Stimulated activated CD4-positive, alpha-beta T cell treated with anti-CD3 and anti-CD28 coated beads, Interleukin-1b, Interleukin-23, amount 100 ng/mL, for 4 hours (primary cell): ENCODE measurements at regions not wholly inside any gene's neighbourhood (a gene's known extent, or its start where the extent isn't known, plus 50 kb on each side); places are given as distances from the start of the nearest gene placed in this dataset.

ENCODE experiments used
- DNase-seq, 2 donors: peaks; one replicate each; pipeline ENCODE4 v3.0.0-alpha.2; 2020; ENCODE audit warnings: low read depth in 2 of 2

GRCh38 chr18:47484068-47484467 is 232.6 kb upstream of the SKOR2 start:
- no peak for DNase-seq

- no peak for DNase-seq
Measured at GRCh38 chr18:47480166-47480565, 228.7 kb upstream of the SKOR2 start.

DNA sequence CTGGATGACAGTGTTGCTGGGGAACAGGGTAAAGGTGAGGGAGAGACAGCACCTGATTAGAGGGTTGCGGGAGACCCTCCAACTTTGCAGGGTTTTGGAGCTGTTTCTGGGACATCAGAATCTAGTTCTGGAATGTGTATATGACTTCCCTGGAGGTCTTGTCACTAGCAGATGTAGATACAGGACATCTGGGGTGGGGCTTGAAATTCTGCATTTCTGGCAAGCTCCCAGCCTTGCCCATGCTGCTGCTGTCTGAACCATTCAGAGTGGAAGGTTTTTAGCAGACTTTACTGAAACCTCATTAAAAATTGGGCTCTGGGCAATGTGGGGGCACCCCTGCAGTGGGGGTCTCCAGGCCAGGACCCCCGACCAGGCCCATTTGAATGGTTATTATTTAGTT is 220.3 kb upstream of the SKOR2 start:
- no peak for DNase-seq

DNA sequence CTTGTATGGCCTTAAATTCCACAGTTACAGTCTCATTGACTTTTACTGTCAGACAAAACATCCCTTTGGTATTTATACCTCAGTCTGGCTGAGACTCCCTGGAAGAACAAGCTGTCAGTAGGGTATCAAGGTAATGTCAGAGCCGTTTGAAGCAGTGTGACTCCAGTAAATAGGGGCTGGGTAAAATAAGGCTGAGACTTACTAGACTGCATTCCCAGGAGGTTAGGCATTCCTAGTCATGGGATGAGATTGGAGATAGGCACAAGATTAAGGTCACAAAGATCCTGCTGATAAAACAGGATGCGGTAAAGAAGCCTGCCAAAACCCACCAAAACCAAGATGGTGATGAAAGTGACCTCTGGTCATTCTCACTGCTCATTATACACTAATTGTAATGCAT is 219.5 kb upstream of the SKOR2 start:
- DNase-seq = no peak

GRCh38 chr18:47469576-47469975 is 218.1 kb upstream of the SKOR2 start:
- DNase-seq = no peak

DNA sequence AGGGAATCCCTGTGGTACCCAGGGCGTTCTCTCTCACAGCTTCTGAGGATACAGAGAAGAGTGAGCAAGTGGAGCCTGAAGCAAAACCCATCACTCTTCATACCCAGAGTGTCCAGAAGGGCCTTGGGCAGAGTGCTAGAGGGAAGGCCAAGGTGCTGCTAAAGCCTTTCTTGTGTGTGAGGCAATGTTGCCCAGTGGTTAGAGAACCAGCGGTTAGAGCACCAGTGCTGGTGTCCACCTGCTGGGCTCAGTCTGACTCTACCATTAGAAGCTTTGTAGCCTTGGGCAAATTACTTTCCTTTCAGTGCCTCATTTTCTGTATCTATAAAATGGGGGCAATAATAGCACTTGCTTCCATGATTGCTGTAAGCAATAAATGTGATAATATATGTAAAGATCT is 210.5 kb upstream of the SKOR2 start:
- no peak for DNase-seq

DNA sequence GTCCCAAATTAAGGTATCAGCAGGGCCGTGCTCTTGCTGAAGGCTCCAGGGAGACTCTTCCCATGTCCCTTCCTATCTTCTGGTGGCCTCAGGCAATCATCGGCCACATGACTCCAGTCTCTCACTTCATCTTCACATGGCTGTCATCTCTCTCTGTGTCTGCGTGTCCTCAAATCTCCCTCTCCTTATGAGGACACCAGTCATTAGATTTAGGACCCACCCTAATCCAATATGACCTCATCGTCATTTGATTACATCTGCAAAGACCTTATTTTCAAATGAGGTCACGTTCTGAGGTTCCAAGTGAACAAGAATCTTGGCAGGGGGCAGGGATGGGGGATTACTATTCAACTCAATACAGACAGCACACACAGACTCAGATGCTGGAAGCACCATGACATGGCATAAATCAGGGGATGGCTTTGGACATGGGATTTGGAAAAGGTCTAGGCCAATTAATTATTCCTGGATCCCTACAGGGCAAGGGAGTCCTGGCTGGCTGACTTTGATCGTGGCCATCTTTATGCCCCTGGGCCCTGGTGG is 210.0 kb upstream of the SKOR2 start:
- DNase-seq = no peak

GRCh38 chr18:47458483-47458882 is 207.0 kb upstream of the SKOR2 start:
- DNase-seq = no peak

GRCh38 chr18:47457614-47458013 is 206.2 kb upstream of the SKOR2 start:
- no peak for DNase-seq

DNA sequence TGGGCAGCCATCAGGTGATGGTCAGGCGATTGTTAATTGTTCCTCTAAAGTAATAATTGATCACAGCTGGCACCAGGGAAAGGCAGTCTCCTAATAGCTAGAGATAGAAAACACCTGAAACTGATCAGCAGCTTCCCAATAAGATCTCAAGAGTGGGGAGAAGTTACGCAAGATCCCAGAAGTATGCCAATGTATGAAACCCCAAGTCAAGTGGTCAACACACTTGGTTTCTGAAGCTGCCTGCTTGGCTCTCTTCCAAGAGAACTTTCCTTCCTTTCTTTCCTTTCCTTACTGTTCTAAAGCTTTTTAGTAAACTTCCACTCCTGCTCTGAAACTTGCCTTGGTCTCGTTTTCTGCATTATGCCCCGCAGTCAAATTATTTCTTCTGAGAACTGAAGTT is 201.6 kb upstream of the SKOR2 start:
- no peak for DNase-seq

DNA sequence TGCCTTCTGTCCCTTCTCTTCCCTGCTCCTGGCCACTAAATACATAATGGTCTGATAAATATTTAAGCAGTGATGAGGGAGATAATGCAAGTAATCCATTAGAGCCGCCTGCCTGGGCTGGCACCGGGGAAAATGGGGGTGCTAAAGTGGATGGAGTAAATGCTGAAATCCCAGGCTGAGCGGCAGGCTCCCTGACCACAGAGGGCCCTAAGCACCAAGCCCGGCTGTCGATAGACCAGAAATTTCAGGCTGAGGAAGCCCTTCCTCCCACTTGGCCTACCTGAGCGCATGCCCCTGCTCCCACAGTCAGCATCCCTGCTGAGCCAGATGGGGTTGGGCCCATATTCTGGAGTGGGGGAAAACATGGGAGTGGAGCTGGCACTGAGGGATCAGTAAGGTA is 197.5 kb upstream of the SKOR2 start:
- DNase-seq = no peak

DNA sequence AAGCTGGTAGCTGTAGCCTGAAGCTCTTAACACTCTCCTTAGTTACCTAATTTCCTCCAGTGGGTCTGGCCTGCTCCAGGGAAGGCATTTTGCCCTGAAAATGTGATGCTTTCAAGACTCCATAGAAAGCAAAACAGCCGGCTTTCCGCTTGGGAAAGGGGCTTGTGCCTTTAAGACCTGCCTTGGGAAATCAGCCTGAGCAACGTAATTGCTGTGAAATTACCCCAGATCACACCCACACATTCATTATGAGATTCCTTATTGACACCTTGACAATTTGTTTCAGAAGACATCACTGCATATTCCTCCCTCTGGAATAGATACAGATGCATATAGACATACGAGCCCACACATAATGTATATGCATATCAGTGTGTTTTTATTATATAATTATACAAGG is 190.5 kb upstream of the SKOR2 start:
- no peak for DNase-seq

- DNase-seq = no peak
Measured at GRCh38 chr18:47438001-47438400, 186.5 kb upstream of the SKOR2 start.

GRCh38 chr18:47436871-47437270 is 185.4 kb upstream of the SKOR2 start:
- no peak for DNase-seq

GRCh38 chr18:47434214-47434746 is 182.8 kb upstream of the SKOR2 start:
- DNase-seq = no peak

DNA sequence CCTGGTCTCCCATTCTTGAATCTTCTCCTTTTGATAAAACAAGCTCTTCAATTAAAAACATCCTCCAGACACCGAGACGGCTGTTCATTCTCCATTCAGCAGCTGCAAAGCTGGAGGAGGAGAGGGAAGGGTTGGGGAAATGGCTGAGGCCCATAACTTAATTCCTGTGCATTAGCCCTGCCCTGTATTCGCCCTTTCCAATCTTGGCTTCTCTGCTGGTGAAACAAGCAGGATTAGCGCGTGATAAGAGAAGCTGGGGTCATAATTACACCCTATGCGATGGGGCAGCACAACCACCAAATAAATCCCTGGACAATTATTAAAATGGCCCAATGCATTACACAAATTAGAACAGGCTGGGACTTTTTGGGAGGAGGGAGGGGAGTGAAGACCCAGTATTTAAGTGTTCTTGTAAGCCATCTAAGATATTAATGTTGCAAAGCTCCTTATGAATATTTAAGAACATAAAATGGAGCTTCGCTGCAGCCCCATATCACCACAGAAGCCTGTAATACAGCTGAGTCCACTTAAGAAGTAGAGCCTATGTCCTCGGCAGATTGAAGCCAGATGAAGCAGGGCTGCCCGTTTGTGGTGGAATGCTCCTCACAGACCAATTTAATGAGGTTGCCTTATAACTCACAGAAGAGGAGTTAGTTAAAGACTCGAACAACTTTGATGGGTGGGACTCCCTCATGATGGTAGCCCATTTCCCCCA is 176.6 kb upstream of the SKOR2 start:
- no peak for DNase-seq

- no peak for DNase-seq
Measured at GRCh38 chr18:47427072-47427471, 175.6 kb upstream of the SKOR2 start.

DNA sequence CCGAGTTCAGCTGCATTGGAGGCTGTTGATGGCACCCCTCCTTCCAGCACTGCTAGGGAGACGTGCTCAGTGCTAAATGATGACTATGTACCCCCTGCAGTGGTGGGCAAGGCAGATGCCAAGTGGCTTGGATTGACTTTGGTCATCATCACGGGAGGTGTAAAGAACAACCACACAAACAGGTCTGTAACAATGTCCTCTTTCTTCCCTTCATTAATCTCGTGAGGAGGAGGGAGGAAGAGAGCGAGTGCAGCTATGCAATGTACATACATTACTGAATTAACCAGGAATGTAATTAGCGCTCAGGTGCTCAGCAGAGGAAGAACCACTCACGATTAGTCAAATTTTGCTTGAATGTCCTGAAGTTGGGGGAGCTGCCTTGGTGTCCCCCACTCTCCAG is 173.9 kb upstream of the SKOR2 start:
- DNase-seq = no peak

DNA sequence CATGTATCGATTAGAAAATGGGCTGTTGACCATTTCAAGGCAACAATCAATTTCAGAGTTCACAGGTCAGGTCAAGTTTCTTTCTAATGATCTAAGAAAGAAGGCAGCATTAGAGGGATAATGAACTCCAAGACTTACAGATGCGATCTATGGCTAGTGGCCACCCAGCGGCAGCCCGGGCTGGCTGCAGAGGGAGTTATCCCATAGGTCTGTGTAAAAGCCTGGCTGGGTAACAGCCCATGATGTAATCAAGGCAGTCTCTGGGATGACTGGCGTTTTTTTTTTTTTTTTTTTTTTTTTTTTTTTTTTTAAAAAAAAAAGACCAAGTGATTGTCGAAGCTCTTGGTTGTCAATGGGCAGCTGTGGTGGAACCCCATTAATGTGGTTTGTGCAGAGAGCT is 171.1 kb upstream of the SKOR2 start:
- no peak for DNase-seq

DNA sequence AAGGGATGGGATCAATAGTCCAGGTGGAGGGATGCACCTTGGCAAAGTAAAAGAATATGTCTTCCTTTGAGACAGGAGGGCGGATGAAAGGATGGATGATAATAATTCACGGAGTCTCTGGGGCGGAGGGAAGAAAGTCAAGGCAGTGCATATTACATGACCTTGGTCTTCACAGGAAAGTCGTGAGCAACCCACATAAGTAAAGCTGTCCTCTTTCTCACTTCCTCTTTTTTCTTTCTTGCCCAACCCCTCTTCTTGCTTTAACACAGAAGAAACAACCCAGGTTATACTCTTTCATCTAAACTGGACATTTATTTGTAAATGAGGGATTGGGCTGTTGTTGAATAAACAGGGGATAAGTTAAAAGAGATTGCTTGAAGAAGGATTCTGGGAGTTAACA is 168.7 kb upstream of the SKOR2 start:
- no peak for DNase-seq

DNA sequence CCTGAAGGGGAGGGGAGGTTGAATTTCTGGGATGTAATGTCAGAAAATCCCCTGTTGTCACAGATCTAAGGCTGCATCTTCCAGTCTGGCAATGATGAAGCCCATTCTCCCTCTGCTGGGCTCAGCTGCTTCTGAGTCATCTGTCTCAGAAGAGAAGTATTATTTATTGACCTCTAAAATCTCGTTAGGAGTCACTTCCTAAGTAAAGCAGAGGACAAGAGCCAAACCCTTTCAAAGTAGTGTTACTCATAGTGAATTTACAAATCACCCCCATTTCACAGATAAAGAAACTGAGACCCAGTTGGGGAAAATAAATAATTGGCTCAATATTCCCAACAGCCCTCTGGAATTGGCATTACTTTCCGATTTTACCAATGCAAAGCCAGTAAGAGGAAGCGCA is 167.3 kb upstream of the SKOR2 start:
- DNase-seq = no peak

DNA sequence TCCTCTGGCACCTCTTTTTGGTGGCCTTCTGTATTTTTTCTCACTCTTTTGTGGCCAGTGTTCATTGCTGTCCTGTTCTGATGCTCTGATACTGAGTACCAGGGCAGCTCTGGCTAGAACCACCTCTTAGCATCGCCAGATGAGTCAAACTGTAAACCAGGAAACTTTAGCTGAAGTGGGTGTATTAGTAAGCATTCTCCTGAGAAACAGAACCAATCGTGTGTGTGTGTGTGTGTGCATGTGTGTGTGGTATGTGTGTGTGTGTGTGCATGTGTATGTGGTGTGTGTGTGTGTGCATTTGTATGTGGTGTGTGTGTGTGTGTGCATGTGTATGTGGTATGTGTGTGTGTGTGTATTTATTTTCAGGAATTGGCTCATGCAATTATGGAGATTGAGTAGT is 166.3 kb upstream of the SKOR2 start:
- DNase-seq = no peak

DNA sequence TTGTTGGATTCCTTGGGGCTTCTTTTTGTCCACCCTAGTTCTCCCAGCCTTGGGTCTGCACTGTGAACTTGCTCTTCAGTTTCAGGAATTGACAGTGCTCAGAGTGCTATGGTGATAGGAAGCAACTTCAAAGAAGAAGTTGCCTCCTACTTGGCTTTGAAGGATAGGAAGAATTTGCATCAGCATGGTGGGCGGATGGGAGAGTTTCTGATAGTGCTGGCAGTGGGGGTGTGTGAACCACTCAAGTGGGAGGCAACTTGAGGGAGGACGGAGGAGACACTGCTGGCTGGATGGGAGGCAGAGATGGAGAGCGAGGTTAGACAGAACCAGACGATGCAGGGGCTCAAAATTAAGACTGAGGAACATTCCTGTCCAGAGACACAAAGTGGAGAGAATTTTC is 164.4 kb upstream of the SKOR2 start:
- no peak for DNase-seq

- DNase-seq = no peak
Measured at GRCh38 chr18:47413327-47413726, 161.9 kb upstream of the SKOR2 start.
